SK-N-SH treated with all-trans-retinoic acid at 6 μM for 48 hours (cell line): ENCODE measurements at regions not wholly inside any gene's neighbourhood (a gene's known extent, or its start where the extent isn't known, plus 50 kb on each side); places are given as distances from the start of the nearest gene placed in this dataset.

Experiments
- ATAC-seq: fragments of 200-7000 bp; cut with Tn5 transposase; 3 replicates; pipeline ENCODE4 v1.9.1; 2020; ENCODE audit warnings: mild to moderate bottlenecking, moderate library complexity
- ARNTL ChIP-seq: fragments of 450-650 bp; formaldehyde crosslinking; IDR thresholded peaks from 2 replicates; pipeline ENCODE4 v1.5.0; 2020; ENCODE audit warnings: low read depth, mild to moderate bottlenecking, moderate library complexity, borderline replicate concordance
- BACH2 ChIP-seq: fragments of 250-450 bp; sonication (Bioruptor Pico); IDR thresholded peaks from 2 replicates; pipeline ENCODE4 v1.9.0; 2021; ENCODE audit warnings: mild to moderate bottlenecking, borderline replicate concordance
- CSDC2 ChIP-seq: fragments of 250-450 bp; sonication (Bioruptor Pico); IDR thresholded peaks from 2 replicates; pipeline ENCODE4 v1.5.0; 2020; ENCODE audit warnings: mild to moderate bottlenecking, moderate library complexity
- ESRRG ChIP-seq: fragments of 250-450 bp; sonication (Bioruptor Pico); IDR thresholded peaks from 2 replicates; pipeline ENCODE4 v1.6.1; 2021; ENCODE audit warnings: mild to moderate bottlenecking
- GLIS3 ChIP-seq: fragments of 250-450 bp; sonication (Bioruptor Pico); IDR thresholded peaks from 2 replicates; pipeline ENCODE4 v1.5.0; 2020; ENCODE audit warnings: mild to moderate bottlenecking, moderate library complexity
- ISL1 ChIP-seq: fragments of 250-450 bp; sonication (Bioruptor Pico); IDR thresholded peaks from 2 replicates; pipeline ENCODE4 v2.1.2; 2022; ENCODE audit warnings: mild to moderate bottlenecking, moderate library complexity
- OSR1 ChIP-seq: fragments of 250-450 bp; sonication (Bioruptor Pico); IDR thresholded peaks from 2 replicates; pipeline ENCODE4 v1.8.0; 2022; ENCODE audit warnings: moderate library complexity, mild to moderate bottlenecking, inconsistent platforms
- PPARA ChIP-seq: fragments of 250-450 bp; sonication (Bioruptor Pico); IDR thresholded peaks from 2 replicates; pipeline ENCODE4 v1.5.0; 2020; ENCODE audit warnings: mild to moderate bottlenecking, borderline replicate concordance
- RARB ChIP-seq: fragments of 250-450 bp; sonication (Bioruptor Pico); IDR thresholded peaks from 2 replicates; pipeline ENCODE4 v1.8.0; 2021; ENCODE audit warnings: mild to moderate bottlenecking, moderate library complexity
- SNAI2 ChIP-seq: fragments of 250-450 bp; sonication (Bioruptor Pico); IDR thresholded peaks from 2 replicates; pipeline ENCODE4 v1.5.0; 2020; ENCODE audit warnings: mild to moderate bottlenecking, moderate library complexity
- TCF4 ChIP-seq: fragments of 250-450 bp; sonication (Bioruptor Pico); IDR thresholded peaks from 2 replicates; pipeline ENCODE4 v1.8.0; 2021; ENCODE audit warnings: mild to moderate bottlenecking, moderate library complexity, borderline replicate concordance
- TOX ChIP-seq: fragments of 250-450 bp; sonication (Bioruptor Pico); IDR thresholded peaks from 2 replicates; pipeline ENCODE4 v1.8.0; 2021; ENCODE audit warnings: mild to moderate bottlenecking, moderate library complexity, borderline replicate concordance
- ZC3H10 ChIP-seq: fragments of 250-450 bp; sonication (Bioruptor Pico); IDR thresholded peaks from 2 replicates; pipeline ENCODE4 v1.5.1; 2021; ENCODE audit warnings: mild to moderate bottlenecking, moderate library complexity
- ZFP3 ChIP-seq: fragments of 250-450 bp; sonication (Bioruptor Pico); IDR thresholded peaks from 2 replicates; pipeline ENCODE4 v1.5.0; 2020; ENCODE audit warnings: mild to moderate bottlenecking, moderate library complexity
- ZFP30 ChIP-seq: fragments of 450-650 bp; formaldehyde crosslinking; IDR thresholded peaks from 2 replicates; pipeline ENCODE4 v1.5.0; 2022; ENCODE audit warnings: mild to moderate bottlenecking, moderate library complexity
- ZNF565 ChIP-seq: fragments of 450-650 bp; formaldehyde crosslinking; conservative IDR thresholded peaks from 2 replicates; pipeline ENCODE4 v1.5.0; 2020; ENCODE audit warnings: low read depth, mild to moderate bottlenecking, moderate library complexity
- ZNF70 ChIP-seq: fragments of 450-650 bp; formaldehyde crosslinking; IDR thresholded peaks from 2 replicates; pipeline ENCODE4 v1.5.0; 2020; ENCODE audit warnings: mild to moderate bottlenecking, moderate library complexity
- ZNF8 ChIP-seq: fragments of 450-650 bp; formaldehyde crosslinking; IDR thresholded peaks from 2 replicates; pipeline ENCODE4 v1.5.0; 2020; ENCODE audit warnings: mild to moderate bottlenecking, moderate library complexity
- TF ChIP-seq, protein P1 (sequence below): fragments of 250-450 bp; sonication (Bioruptor Pico); IDR thresholded peaks from 2 replicates; pipeline ENCODE4 v1.5.1; 2021; ENCODE audit warnings: mild to moderate bottlenecking, moderate library complexity
- TF ChIP-seq, protein P2 (sequence below): fragments of 250-450 bp; sonication (Bioruptor Pico); IDR thresholded peaks from 2 replicates; pipeline ENCODE4 v1.5.1; 2020; ENCODE audit warnings: low read depth, mild to moderate bottlenecking, moderate library complexity
- TF ChIP-seq, protein P3 (sequence below): fragments of 250-450 bp; sonication (Bioruptor Pico); IDR thresholded peaks from 2 replicates; pipeline ENCODE4 v1.5.0; 2020; ENCODE audit warnings: mild to moderate bottlenecking, moderate library complexity
- TF ChIP-seq, protein P4 (sequence below): fragments of 250-450 bp; sonication (Bioruptor Pico); IDR thresholded peaks from 2 replicates; pipeline ENCODE4 v1.8.0; 2020; ENCODE audit warnings: mild to moderate bottlenecking, moderate library complexity, borderline replicate concordance
- TF ChIP-seq, protein P5 (sequence below): fragments of 250-450 bp; sonication (Bioruptor Pico); IDR thresholded peaks from 2 replicates; pipeline ENCODE4 v1.8.0; 2021; ENCODE audit warnings: low read depth, mild to moderate bottlenecking, moderate library complexity, borderline replicate concordance

DNA sequence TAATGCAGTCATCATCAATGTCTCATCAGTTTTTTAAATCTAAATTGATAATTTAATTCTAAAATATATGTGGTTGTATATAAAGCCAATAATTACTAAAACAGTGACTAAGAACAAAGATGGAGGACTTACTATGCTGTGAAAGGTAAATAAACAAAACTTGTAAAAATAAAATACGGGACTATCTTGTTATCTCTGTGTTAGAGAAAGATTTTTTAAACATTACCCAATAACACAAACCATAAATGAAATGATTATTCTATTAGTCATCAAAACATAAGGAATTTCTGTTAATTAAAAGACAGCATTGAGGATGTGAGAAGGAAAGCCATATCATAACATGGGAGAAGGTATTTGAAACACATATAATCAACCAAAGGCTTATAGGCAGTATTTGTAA is 226.2 kb upstream of the SMC2 start:
- ATAC-seq, result no peak
- TF ChIP-seq RARB (CRISPR knock-in tag) (no peak), BACH2 (CRISPR knock-in tag) (no peak)

DNA sequence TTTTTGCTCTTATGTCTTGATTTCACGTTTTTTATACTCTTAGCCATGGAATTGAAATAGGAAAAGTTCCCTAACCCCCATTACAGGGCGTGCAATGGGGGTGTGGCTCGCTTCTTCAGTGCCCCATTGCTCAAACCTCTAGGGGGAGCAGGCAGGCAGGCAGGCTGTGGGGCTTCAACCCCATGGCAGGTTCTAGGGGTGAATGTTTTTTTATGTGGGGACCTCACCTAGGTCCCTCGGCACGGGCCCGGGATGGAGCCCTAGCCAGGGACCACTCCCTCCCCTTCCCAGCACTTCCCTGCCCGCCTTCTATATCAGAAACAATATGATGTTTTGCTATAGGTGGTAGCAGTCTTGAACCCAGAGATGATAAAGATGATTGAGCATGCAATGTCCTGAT is 221.3 kb upstream of the SMC2 start:
- ATAC-seq, result no peak

DNA sequence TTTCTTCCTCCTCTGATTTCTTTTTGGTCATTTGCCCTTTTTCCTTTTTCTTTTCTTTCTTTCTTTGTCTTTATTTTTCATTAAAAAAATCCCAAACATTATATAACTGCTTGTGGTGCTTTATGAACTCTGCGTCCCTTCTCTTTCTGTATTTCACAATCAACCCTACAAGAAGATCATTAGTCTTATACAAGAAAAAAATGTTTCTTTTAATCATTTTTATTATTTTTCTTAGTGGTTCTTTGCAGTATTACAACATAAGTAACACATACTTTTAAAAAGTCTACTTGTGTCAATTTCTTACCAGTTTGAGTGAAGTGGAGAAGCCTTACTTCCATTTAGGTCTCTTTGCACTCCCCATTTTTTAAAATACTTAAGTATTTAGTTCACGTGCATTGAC is 212.7 kb upstream of the SMC2 start:
- no peak for TF ChIP-seq TOX (CRISPR knock-in tag)
- no peak for TF ChIP-seq ESRRG (CRISPR knock-in tag)
- TF ChIP-seq ZNF8 (CRISPR knock-in tag), result no peak
- TF ChIP-seq GLIS3 (CRISPR knock-in tag), result no peak
- no peak for TF ChIP-seq ZC3H10 (CRISPR knock-in tag)
- no peak for TF ChIP-seq ZFP30 (CRISPR knock-in tag)
- TF ChIP-seq ISL1, result no peak
- TF ChIP-seq ZNF565 (CRISPR knock-in tag), result no peak
- TF ChIP-seq OSR1 (CRISPR knock-in tag), result no peak
- TF ChIP-seq, protein P1, sequence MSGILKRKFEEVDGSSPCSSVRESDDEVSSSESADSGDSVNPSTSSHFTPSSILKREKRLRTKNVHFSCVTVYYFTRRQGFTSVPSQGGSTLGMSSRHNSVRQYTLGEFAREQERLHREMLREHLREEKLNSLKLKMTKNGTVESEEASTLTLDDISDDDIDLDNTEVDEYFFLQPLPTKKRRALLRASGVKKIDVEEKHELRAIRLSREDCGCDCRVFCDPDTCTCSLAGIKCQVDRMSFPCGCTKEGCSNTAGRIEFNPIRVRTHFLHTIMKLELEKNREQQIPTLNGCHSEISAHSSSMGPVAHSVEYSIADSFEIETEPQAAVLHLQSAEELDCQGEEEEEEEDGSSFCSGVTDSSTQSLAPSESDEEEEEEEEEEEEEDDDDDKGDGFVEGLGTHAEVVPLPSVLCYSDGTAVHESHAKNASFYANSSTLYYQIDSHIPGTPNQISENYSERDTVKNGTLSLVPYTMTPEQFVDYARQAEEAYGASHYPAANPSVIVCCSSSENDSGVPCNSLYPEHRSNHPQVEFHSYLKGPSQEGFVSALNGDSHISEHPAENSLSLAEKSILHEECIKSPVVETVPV (CRISPR knock-in tag), result no peak
- TF ChIP-seq, protein P2, sequence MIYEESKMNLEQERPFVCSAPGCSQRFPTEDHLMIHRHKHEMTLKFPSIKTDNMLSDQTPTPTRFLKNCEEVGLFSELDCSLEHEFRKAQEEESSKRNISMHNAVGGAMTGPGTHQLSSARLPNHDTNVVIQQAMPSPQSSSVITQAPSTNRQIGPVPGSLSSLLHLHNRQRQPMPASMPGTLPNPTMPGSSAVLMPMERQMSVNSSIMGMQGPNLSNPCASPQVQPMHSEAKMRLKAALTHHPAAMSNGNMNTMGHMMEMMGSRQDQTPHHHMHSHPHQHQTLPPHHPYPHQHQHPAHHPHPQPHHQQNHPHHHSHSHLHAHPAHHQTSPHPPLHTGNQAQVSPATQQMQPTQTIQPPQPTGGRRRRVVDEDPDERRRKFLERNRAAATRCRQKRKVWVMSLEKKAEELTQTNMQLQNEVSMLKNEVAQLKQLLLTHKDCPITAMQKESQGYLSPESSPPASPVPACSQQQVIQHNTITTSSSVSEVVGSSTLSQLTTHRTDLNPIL (CRISPR knock-in tag), result no peak
- TF ChIP-seq, protein P3, sequence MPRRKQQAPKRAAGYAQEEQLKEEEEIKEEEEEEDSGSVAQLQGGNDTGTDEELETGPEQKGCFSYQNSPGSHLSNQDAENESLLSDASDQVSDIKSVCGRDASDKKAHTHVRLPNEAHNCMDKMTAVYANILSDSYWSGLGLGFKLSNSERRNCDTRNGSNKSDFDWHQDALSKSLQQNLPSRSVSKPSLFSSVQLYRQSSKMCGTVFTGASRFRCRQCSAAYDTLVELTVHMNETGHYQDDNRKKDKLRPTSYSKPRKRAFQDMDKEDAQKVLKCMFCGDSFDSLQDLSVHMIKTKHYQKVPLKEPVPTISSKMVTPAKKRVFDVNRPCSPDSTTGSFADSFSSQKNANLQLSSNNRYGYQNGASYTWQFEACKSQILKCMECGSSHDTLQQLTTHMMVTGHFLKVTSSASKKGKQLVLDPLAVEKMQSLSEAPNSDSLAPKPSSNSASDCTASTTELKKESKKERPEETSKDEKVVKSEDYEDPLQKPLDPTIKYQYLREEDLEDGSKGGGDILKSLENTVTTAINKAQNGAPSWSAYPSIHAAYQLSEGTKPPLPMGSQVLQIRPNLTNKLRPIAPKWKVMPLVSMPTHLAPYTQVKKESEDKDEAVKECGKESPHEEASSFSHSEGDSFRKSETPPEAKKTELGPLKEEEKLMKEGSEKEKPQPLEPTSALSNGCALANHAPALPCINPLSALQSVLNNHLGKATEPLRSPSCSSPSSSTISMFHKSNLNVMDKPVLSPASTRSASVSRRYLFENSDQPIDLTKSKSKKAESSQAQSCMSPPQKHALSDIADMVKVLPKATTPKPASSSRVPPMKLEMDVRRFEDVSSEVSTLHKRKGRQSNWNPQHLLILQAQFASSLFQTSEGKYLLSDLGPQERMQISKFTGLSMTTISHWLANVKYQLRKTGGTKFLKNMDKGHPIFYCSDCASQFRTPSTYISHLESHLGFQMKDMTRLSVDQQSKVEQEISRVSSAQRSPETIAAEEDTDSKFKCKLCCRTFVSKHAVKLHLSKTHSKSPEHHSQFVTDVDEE, result no peak
- TF ChIP-seq PPARA (CRISPR knock-in tag), result no peak
- no peak for TF ChIP-seq ARNTL (CRISPR knock-in tag)
- no peak for TF ChIP-seq ZFP3 (CRISPR knock-in tag)
- TF ChIP-seq SNAI2, result no peak
- TF ChIP-seq, protein P4, sequence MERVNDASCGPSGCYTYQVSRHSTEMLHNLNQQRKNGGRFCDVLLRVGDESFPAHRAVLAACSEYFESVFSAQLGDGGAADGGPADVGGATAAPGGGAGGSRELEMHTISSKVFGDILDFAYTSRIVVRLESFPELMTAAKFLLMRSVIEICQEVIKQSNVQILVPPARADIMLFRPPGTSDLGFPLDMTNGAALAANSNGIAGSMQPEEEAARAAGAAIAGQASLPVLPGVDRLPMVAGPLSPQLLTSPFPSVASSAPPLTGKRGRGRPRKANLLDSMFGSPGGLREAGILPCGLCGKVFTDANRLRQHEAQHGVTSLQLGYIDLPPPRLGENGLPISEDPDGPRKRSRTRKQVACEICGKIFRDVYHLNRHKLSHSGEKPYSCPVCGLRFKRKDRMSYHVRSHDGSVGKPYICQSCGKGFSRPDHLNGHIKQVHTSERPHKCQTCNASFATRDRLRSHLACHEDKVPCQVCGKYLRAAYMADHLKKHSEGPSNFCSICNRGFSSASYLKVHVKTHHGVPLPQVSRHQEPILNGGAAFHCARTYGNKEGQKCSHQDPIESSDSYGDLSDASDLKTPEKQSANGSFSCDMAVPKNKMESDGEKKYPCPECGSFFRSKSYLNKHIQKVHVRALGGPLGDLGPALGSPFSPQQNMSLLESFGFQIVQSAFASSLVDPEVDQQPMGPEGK (CRISPR knock-in tag), result no peak
- ATAC-seq, result no peak

More for the DNA sequence above, 221.3 kb upstream of the SMC2 start:
- TF ChIP-seq SNAI2, result no peak
- TF ChIP-seq, protein P5, sequence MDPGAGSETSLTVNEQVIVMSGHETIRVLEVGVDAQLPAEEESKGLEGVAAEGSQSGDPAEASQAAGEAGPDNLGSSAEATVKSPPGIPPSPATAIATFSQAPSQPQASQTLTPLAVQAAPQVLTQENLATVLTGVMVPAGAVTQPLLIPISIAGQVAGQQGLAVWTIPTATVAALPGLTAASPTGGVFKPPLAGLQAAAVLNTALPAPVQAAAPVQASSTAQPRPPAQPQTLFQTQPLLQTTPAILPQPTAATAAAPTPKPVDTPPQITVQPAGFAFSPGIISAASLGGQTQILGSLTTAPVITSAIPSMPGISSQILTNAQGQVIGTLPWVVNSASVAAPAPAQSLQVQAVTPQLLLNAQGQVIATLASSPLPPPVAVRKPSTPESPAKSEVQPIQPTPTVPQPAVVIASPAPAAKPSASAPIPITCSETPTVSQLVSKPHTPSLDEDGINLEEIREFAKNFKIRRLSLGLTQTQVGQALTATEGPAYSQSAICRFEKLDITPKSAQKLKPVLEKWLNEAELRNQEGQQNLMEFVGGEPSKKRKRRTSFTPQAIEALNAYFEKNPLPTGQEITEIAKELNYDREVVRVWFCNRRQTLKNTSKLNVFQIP (CRISPR knock-in tag), result no peak
- TF ChIP-seq ARNTL (CRISPR knock-in tag), result no peak
- no peak for TF ChIP-seq BACH2 (CRISPR knock-in tag)
- no peak for TF ChIP-seq ZNF8 (CRISPR knock-in tag)
- TF ChIP-seq ZC3H10 (CRISPR knock-in tag), result no peak
- no peak for TF ChIP-seq ISL1
- TF ChIP-seq RARB (CRISPR knock-in tag), result no peak
- no peak for TF ChIP-seq TCF4 (CRISPR knock-in tag)
- TF ChIP-seq ZNF565 (CRISPR knock-in tag), result no peak
- TF ChIP-seq TOX (CRISPR knock-in tag), result no peak
- TF ChIP-seq ESRRG (CRISPR knock-in tag), result no peak
- TF ChIP-seq, protein P1 (CRISPR knock-in tag), result no peak
- no peak for TF ChIP-seq GLIS3 (CRISPR knock-in tag)
- TF ChIP-seq, protein P4 (CRISPR knock-in tag), result no peak
- TF ChIP-seq OSR1 (CRISPR knock-in tag), result no peak
- no peak for TF ChIP-seq CSDC2 (CRISPR knock-in tag)
- no peak for TF ChIP-seq ZFP3 (CRISPR knock-in tag)
- no peak for TF ChIP-seq ZNF70 (CRISPR knock-in tag)
